ENCODE measurements at regions not wholly inside any gene's neighbourhood (a gene's known extent, or its start where the extent isn't known, plus 50 kb on each side); places are given as distances from the start of the nearest gene placed in this dataset.

GRCh38 chr2:63789338-63790020, 52.2 kb upstream of the UGP2 start:
- Histone ChIP-seq H3K27ac (ENCODE audit: low read depth) (no peak overlapping the region), H3K27me3 (ENCODE audit: insufficient read depth) (no peaks in the 10 kb centered on the region), H3F3A (replicated peaks; ENCODE audit: low read depth) (no peaks in the 10 kb centered on the region), H2AFZ (no peak overlapping the region), H3K36me3 (ENCODE audit: insufficient read depth) (no peaks in the 10 kb centered on the region), H3K4me3 (no peak overlapping the region), H3K9me2 (ENCODE audit: insufficient read depth) (0 out of 2 replicates have a peak, but pooled peaks cover 3% of the 10 kb centered on the region), H3K4me2 (no peak overlapping the region), H4K20me1 (replicated peaks; ENCODE audit: insufficient read depth) (no peaks in the 10 kb centered on the region), H3K79me2 (replicated peaks; ENCODE audit: insufficient read depth) (no peaks in the 10 kb centered on the region), H3K4me1 (ENCODE audit: insufficient read depth) (peaks cover 23% of the 10 kb centered on the region)
- Mint-ChIP-seq H3K4me3 (no peak overlapping the region), H3K27me3 (ENCODE audit: insufficient read depth, low read depth, poor library complexity) (peaks cover 1% of the 10 kb centered on the region), H3K36me3 (ENCODE audit: low read depth) (peaks cover 5% of the 10 kb centered on the region; the same call in 2 of the 3 replicates), H3K9me3 (no peaks in the 10 kb centered on the region), H3K27ac (peak overlapping the region; percentile 77), H3K4me1 (peaks cover 30% of the 10 kb centered on the region)
- DNase-seq (ENCODE audit: low spot score) (no peak), ATAC-seq (peak; percentile 78)
- TF ChIP-seq REST (IDR thresholded peaks at IDR 0.05; ENCODE audit: unreplicated experiment) (no peak), STAT1 (IDR thresholded peaks at IDR 0.05; ENCODE audit: unreplicated experiment) (no peak), CREB1 (CRISPR knock-in tag; IDR thresholded peaks at IDR 0.05; ENCODE audit: low read depth) (no peak), JUNB (IDR thresholded peaks at IDR 0.05; ENCODE audit: unreplicated experiment) (no peak), NANOG (IDR thresholded peaks at IDR 0.05; ENCODE audit: borderline replicate concordance) (no peak), CTCF (conservative IDR thresholded peaks at IDR 0.05; ENCODE audit: low read depth in 2 of 2) (no peak), ETS1 (IDR thresholded peaks at IDR 0.05) (no peak), POLR2AphosphoS5 (IDR thresholded peaks at IDR 0.05; ENCODE audit: low read depth) (no peak), ZNF114 (CRISPR knock-in tag; IDR thresholded peaks at IDR 0.05) (no peak)

Measured in GM23338 (cell line).